Fibroblast of gingiva (primary cell): ENCODE measurements at regions not wholly inside any gene's neighbourhood (a gene's known extent, or its start where the extent isn't known, plus 50 kb on each side); places are given as distances from the start of the nearest gene placed in this dataset.

Source experiments
- DNase-seq: peaks from one replicate; pipeline ENCODE4 v3.0.0-alpha.2; 2011; ENCODE audit warnings: low read depth

DNA sequence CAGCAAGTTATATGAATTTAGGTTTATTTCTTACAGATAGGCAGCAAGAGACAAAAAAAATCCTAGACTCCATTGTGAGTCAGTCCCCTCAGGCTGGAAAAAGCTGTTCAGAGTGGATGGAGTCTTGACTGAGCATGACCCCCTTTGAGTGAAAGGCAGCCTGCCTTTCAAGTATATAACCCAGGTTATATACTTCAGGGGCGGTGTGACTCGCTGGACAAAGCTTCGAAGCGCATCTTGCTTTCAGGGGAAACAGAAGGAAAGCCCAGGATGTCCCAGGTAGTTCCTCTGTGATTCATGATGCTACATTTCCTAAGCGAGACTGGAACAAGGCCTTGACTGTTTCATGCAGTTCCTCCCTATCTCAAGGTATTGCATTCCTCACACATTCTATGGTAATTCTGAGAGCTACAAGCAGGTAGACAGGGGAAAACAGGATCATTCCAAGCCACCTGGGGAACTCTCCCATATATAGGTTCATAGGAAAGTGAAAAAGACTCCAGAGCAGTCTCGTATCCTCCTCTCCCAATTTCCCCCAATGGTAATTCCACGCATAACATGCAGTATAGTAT, 1244.1 kb upstream of the CDH6 start:
- DNase-seq = no peak

- DNase-seq = no peak
Observed at GRCh38 chr5:29944327-29944726, 1249.2 kb upstream of the CDH6 start.

GRCh38 chr5:29942089-29942488, 1251.4 kb upstream of the CDH6 start:
- DNase-seq = no peak

DNA sequence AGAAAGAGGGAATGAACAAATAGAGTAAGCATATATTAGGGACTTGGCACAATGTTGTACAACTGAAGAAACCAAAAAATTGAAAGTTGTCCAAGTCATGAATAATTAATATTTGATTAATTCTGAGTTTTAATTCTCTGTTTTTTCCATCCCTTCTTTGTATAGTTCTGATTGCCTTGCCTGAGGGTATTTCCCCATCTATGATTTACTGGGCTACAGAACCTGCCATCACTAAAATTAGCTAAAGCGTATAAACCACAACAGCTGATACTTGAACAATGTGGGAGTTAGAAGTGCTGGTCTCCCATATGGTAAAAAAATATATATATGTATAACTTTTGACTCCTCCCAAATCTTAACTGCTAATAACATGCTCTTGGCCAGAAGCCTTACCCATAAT, 1253.5 kb upstream of the CDH6 start:
- DNase-seq = no peak

DNA sequence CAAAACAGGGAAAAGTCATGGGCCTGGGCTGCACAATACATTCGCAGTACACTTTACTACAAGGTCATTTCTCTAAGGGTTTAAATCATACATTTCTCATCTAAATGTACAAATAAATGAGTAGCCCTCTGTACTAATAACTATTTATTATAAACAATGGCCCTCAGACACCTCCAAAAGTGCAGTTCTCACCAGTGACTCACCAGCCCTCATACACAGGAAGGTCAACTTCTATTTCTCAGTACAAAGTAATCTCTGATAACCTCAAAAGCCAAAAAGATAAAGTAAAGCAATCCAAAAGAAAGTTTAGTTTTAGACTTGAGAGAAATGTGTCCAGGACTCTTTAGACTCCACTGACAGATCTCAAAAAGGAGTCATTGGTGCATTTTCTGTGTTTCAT, 1258.1 kb upstream of the CDH6 start:
- DNase-seq = no peak

GRCh38 chr5:29930316-29930715, 1263.2 kb upstream of the CDH6 start:
- no peak for DNase-seq

DNA sequence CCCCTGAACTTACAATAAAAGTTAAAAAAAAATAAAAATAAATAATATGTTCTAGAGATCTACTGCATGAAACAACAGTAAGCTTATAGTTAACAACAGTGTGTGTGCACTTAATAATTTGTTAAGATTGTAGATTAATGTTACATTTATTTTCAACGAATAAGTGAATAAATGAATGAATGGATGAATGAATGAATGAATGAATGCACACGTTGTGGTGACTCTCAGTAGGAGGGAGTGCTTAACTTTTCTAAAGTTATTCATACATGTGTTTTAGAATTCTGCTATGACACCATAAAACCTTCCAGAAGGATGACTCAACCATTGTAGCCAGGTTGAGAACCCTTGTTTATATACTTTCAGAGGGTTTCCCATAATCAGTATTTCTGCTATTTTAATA, 1269.4 kb upstream of the CDH6 start:
- no peak for DNase-seq

- DNase-seq = no peak
Observed at GRCh38 chr5:29905626-29906353, 1287.7 kb upstream of the CDH6 start.

GRCh38 chr5:29902859-29903258, 1290.6 kb upstream of the CDH6 start:
- DNase-seq = no peak

DNA sequence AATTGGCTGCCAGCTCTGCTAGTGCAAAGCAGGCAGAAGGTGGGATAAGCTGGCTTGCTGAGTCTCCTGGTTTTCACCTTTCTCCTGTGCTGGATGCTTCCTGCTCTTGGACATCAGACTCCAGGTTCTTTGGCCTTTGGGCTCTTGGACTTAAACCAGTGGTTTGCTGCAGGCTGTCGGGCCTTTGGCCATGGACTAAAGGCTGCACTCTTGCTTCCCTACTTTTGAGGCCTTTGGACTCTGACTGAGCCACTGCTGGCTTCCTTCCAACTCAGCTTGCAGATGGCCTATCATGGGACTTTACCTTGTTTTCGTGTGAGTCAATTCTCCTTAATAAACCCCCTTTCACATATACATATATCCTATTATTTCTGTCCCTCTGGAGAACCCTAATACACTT, 1293.9 kb upstream of the CDH6 start:
- DNase-seq = no peak

DNA sequence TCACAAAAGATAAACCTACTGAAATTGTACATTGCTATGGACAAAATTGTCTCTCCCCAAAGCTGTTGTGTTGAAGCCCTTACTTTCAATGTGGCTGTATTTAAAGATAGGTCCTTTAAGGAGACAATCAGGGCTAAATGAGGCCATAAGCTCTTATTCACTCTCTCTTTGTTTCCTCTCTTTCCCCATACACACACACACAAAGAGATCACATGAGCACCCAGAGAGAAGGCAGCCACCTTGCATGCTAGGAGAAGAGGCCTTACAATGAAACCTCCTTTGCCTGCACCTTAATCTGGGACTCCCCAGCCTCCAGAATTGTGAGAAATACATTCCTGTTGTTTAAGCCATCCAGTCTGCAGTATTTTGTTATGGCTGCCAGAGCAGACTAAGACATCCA, 1295.6 kb upstream of the CDH6 start:
- DNase-seq = no peak

GRCh38 chr5:29896646-29897045, 1296.8 kb upstream of the CDH6 start:
- no peak for DNase-seq

DNA sequence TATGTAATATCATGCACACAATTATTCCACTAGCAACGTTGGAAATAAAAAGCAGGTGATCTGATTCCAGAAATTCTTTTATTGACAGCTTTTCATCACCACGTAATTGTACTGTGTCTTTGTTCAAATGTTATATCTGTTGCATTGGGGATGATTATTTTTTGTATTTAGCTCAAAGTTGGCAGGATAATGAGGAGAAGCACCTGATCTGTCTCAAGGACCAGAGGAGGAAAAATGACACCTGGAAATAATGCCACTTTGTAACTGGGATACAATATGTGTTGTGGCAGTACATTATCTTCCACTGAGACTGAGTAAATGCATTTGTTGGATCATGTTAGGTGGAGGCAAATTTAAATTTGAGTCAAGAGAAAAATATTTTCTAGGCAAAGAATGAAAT, 1298.8 kb upstream of the CDH6 start:
- DNase-seq = no peak

GRCh38 chr5:29889051-29889450, 1304.4 kb upstream of the CDH6 start:
- no peak for DNase-seq

DNA sequence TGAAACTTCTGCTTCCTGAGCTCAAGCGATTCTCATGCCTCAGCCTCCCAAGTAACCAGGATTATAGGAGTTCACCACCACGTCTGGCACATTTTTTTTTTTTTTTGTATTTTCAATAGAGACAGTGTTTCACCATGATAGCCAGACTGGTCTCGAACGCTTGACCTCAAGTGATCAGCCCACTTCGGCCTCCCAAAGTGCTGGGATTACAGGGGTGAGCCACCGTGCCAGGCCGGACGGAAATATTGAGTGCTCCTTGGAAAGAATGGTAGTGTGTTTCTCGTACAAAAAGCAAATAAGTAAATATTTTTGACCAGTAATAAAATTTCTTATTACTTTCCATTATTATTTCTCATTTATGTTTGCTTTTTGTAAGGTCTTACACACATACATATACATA, 1307.9 kb upstream of the CDH6 start:
- no peak for DNase-seq

DNA sequence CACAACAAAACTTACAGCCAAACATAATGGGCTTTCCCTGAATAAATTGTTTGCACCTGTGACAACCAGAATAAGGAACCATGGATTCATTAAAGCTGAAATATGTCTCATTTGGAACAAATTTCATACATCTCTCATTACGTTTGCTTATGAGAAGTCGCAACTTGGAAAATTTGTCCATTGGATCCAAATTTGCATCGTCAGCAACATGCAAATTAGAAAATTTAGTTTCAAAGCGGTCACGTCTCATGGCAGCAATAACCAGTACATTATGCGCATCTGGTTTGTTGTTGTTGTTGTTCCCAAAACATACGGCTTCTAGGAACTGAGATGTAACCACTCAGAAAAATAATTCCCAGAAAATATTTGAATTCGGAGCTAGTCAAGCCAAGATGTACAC, 1311.5 kb upstream of the CDH6 start:
- no peak for DNase-seq

DNA sequence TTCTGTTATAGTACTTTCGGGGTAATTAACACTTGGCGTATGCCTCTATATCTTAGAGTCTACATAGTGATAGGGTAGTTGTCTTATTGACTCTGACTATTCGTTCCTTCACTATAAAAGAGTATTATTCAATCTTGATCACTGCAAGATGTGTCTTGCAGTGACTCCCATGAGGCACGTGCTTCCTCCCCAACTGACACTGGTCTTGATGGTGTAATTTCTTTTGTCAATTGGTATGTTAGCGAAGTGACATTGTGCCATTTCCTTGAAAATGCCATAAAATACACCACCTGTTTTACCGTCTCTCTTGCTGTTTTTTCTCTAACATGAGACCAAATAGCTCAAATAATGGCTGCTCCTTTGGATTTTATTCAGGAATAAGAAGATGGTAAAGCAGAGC, 1314.1 kb upstream of the CDH6 start:
- DNase-seq = no peak

- no peak for DNase-seq
Observed at GRCh38 chr5:29878599-29878998, 1314.9 kb upstream of the CDH6 start.

DNA sequence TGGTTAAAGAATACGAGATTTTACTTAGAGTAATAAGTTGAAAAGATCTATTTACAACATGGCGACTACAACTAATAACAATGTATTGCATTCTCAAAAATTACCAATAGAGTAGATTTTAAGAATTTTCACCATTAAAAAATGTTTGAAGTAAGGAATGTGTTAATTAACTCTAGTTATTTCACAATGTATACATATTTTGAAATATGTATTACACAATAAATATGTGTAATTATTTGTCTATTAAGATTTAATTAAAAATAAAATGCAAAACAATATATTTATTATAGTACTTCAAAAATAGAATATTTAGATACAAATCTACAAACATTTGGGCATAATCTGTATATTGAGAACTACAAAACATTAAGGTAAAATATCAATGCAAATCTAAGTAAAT, 1326.3 kb upstream of the CDH6 start:
- DNase-seq = no peak

DNA sequence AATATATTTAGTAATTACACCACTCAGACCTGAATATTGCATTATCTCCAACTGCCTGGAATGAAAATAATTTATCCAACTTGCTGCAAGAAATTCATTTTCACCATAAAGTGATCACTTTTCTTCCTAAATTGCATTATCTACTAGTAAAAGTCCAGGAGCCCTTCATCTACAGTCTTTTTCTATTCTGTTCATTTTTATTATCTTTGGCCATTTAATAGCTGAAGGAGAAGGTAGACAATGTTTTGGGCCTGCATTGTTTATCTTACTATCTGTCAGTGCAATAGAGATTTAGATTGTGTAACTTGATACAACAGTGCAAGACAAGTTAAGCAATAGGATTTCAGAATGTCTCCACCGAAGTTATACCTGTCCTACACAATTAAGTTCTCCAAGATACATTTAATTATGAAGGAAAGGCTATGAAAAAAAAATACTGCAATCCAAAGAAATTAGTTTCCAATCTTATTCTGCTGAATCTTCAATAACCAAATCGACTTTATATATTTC, 1339.7 kb upstream of the CDH6 start:
- DNase-seq = no peak

DNA sequence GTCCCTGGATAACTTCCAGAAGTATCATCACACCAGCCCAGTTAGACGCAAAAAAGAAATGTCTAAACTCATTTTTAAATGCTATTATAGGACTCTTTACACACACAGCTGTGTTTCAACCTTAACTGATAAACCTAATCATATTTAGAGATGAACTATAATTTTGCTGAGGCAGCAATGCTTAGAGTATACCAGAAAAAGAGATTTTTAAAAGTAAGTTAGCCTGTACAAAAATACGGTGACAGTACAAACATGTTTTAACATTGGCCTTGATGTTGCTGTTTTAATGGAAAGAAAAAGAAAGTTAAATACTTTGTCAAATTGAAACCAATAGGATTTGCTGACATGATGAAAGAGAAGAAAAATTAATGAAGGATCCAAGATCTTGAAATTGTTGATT, 1341.2 kb upstream of the CDH6 start:
- DNase-seq = no peak

- DNase-seq = no peak
Observed at GRCh38 chr5:29845206-29845605, 1348.3 kb upstream of the CDH6 start.

- no peak for DNase-seq
Observed at GRCh38 chr5:29833394-29833793, 1360.1 kb upstream of the CDH6 start.

DNA sequence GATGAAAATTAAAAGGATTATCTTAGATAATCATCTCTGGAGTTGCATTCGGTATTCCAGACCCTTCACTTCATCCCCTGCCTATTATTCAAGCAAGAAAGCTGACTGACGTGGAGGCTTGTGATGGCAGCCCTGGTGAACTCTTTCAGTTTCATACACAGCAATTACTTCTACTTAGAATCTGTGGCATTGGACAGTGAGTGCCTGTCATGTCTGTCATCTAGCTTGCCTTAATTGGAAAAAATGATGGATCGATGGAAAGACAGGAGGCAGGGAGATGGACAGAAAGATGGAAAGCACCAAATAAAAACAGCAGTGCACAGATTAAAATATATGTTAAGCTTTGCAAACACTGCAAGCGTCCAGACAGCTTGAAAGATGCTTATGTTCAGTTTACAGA, 1371.0 kb upstream of the CDH6 start:
- DNase-seq = no peak
